ENCODE measurements at regions not wholly inside any gene's neighbourhood (a gene's known extent, or its start where the extent isn't known, plus 50 kb on each side); places are given as distances from the start of the nearest gene placed in this dataset.
A peak's percentile ranks its signal among the peaks of the same experiment; 100 is the strongest.

- DNase-seq: peak in 1 of 3 donors; percentile 11
These were observed 138.8 kb upstream of the COL5A1 start for GRCh38 chr9:134502809-134503211.

DNA sequence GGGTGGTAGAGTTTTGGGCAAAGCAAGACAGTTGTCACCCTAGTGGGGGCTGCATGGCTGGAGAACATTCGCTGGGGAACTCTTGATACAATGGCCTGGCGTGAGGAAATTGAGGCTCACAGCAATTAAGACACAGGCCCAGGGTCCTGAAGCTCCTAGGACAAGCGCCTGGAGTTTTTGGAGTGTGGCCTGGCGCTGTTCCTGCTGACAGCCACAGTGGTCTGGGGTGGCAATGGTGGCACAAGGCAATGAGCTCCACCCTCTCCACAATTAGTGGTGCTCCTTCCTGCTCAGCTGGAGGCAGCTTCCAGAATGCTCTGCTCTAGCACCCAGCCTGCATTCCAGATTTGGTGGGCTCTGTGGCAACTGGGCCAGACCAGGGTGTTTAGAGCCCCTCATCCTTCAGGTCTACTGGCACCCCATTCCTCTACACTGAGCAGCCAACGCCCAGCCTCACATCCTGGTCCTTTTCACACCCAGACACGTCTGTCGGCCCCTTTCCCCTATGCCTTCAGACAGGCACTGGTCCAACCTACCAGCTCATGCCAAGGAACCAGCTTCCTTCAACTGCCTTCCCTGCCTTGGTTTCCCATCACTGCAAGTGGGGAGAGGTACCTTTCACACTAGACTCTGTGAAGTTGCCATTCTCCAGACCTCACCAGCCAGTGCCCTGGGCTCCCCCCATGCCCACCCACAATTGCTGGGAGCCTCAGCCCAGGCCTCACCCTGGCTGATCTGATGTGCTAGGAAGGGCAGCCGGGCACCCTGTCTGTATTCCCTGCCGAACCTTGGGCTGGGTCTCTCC lies 138.1 kb upstream of the COL5A1 start:
- DNase-seq: no peak

DNA sequence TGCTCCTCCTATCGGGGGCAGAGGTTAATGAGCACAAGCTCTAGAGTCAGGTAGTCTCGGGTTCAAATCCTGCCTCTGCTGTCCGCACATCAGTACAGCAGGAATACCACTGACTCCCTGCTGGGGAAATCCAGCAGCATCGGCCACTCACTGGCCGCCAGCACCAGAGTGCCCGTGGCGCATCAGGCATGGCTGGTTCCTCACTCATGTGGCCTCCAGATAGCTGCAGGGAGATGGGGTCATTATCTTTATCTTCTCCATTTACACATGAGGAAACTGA lies 137.6 kb upstream of the COL5A1 start:
- DNase-seq: no peak

- DNase-seq: no peak
These were observed 136.6 kb upstream of the COL5A1 start for GRCh38 chr9:134505032-134505431.

- DNase-seq: no peak
These were observed 132.3 kb upstream of the COL5A1 start for GRCh38 chr9:134509281-134509680.

DNA sequence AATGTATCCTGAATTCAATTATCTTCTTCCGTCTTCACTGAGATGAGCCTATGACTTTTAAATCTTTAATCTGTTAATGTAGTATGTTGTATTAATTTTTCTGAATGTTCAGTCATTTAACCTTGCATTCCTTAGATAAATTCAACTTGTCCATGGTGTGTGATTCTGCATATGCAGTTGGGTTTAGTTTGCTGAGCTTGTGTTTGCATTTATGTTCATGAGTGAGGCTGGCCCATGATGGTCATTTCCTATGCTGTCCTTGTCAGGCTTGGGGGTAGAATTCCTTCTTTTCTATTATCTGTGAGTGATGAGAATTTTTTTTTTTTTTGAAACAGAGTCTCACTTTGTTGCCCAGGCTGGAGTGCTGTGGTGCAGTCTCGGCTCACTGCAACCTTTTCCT lies 131.8 kb upstream of the COL5A1 start:
- no peak for DNase-seq

GRCh38 chr9:134514503-134514902 lies 127.1 kb upstream of the COL5A1 start:
- DNase-seq: no peak

- peak in 2 of 3 donors; percentile 11 to 17 for DNase-seq
These were observed 126.4 kb upstream of the COL5A1 start for GRCh38 chr9:134515026-134515821.

DNA sequence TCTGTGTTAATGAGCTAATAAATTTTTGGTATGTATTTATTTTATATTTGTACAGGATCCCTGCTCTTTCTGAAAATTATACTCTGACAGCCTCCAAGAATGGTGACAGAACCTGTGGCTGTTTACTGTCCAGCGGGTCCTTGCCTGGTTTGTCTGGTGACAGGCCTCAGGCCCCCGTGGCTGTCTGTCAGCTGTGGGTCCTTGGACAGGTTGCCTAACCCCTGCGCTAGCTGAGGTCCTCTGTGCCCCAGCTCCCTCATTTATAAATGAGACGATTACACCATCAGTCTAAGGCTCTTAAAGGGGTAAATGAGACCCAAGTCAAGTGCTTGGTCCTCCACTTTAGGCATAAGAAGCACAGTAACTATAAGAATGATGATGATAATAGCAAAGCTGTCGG lies 125.1 kb upstream of the COL5A1 start:
- DNase-seq: no peak

GRCh38 chr9:134517069-134517680 lies 124.4 kb upstream of the COL5A1 start:
- DNase-seq: no peak

- DNase-seq: no peak
These were observed 123.5 kb upstream of the COL5A1 start for GRCh38 chr9:134518004-134518606.

- no peak for DNase-seq
These were observed 122.1 kb upstream of the COL5A1 start for GRCh38 chr9:134519375-134520070.

GRCh38 chr9:134521817-134522501 lies 119.6 kb upstream of the COL5A1 start:
- no peak for DNase-seq

DNA sequence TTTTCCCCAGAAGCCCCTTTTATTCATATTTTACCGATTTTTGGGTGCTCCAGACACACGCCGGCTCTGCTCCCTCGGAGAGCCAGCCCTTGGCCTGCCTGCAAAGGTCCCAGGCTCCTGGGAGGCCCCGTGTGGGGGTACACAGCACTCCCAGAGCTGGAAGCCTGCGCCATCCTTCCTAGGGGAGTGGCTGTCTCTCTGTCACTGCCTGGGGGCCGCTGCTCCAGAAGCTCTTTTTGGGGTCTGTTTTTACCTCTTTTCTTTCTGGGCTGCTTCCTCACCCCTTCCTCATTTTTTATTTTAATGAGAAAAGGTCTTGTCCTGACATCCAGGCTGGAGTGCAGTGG lies 119.1 kb upstream of the COL5A1 start:
- no peak for DNase-seq

DNA sequence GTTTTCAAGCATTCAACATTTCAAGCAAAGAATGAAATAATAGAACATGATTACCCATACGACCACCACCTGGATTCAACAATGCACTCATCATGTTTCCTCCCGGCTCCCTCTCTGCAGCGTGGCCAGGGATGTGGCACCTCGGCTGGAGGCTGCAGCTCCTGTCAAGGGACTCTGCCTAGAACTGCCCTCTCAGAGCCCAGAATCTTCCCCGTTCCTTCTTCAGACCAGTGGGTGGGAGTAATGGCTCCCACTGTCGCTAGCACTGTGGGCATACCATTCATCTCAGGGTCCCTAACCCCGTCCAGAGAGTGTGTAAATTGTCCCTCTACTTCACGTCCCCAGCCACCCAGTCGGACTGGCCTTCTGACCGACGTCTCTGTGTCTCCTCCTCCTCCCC lies 118.6 kb upstream of the COL5A1 start:
- DNase-seq: no peak

- DNase-seq: no peak
These were observed 116.4 kb upstream of the COL5A1 start for GRCh38 chr9:134525070-134525815.

DNA sequence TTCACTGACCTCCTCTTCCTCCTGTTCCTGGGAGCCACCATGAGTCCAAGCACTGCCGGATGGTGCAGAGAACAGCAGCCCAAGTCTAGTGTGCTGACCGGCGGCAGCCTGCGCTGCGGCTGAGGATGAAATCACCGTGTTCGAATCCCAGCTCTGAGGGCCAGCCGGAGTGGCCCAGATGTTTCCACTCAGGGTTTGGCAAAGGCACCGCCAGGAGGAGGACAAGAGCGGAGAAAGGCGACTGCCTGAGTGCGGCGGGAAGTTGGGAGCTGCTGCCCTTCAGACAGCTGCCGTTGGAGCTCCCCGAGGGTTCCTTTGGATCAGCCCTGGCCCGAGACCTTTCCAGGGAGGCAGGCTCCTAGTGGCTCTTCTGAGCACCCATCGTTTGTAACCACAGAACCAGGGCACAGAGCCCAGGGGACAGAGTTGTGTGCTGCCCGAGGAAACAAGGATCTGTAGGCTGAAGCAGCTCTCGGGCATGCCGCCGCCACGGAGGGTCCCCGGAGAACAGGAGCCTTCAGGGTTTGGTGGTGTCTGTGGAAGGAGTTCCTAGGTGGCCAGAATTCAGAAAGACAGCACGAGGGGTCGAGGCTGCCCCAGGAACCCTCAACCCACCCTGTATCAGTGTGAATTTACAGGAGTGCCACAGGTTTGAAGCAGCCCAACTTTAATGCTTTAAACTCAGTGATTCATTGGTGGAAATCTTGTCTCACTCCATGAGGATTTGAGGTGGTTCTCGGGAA lies 115.6 kb upstream of the COL5A1 start:
- no peak for DNase-seq

- no peak for DNase-seq
These were observed 114.8 kb upstream of the COL5A1 start for GRCh38 chr9:134526584-134527477.

GRCh38 chr9:134530724-134531123 lies 110.9 kb upstream of the COL5A1 start:
- DNase-seq: no peak

All from suppressor macrophage treated with lipopolysaccharide for 1 hour (primary cell).